Mesothelial cell of epicardium (in vitro differentiated cells): ENCODE measurements at regions not wholly inside any gene's neighbourhood (a gene's known extent, or its start where the extent isn't known, plus 50 kb on each side); places are given as distances from the start of the nearest gene placed in this dataset.

Experiments used
- DNase-seq, 2 experiments: peaks; one replicate each; pipeline ENCODE4 v3.0.0; 2021; ENCODE audit warnings: low spot score in 2 of 2; ENCODE audit not compliant: unreplicated experiment in 2 of 2
- H3K27ac Mint-ChIP-seq: 2 replicates; pipeline ENCODE4 v1.8.0; 2021; ENCODE audit warnings: mixed read lengths
- H3K27me3 Mint-ChIP-seq: 2 replicates; pipeline ENCODE4 v1.8.0; 2021; ENCODE audit warnings: low read depth, mixed read lengths
- H3K36me3 Mint-ChIP-seq: 2 replicates; pipeline ENCODE4 v1.8.0; 2021; ENCODE audit warnings: mixed read lengths
- H3K4me1 Mint-ChIP-seq: 2 replicates; pipeline ENCODE4 v1.8.0; 2021; ENCODE audit warnings: mixed read lengths
- H3K4me3 Mint-ChIP-seq: 2 replicates; pipeline ENCODE4 v1.8.0; 2021; ENCODE audit warnings: mild to moderate bottlenecking, moderate library complexity, mixed read lengths
- H3K9me3 Mint-ChIP-seq: 2 replicates; pipeline ENCODE4 v1.8.0; 2021; ENCODE audit warnings: mixed read lengths
- CTCF ChIP-seq: fragments of 200-600 bp; sonication (generic); IDR thresholded peaks from one replicate; pipeline ENCODE4 v1.5.0; 2021; ENCODE audit warnings: antibody characterized with exemption; ENCODE audit not compliant: unreplicated experiment

DNA sequence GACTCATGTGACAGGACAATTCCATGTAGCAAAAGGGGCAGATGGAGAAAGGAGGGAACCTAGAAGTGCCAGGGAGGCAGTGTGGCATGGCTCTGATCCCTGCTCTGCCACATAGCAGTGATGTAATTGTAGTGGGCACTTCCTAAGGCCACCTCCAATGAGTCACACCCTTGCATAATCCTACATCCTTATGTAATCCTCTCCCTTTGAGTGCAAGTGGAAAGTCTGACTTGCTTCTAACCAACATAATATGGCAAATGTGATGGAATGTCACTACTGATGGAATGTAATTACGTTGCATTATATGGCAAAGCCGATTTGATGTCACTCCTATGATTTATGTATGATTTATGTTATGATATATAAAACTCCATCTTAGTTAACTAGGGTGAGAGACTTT lies 72.9 kb upstream of the ATP2C1 start:
- no peak for TF ChIP-seq CTCF
- no peaks in the 10 kb centered on the region for H3K36me3 Mint-ChIP-seq
- peaks cover 13% of the 10 kb centered on the region for H3K4me1 Mint-ChIP-seq
- no peak overlapping the region for H3K4me3 Mint-ChIP-seq
- DNase-seq = no peak
- H3K9me3 Mint-ChIP-seq = no peaks in the 10 kb centered on the region
- H3K27ac Mint-ChIP-seq = no peak overlapping the region
- H3K27me3 Mint-ChIP-seq = peaks cover 5% of the 10 kb centered on the region

GRCh38 chr3:130821806-130822205 lies 72.1 kb upstream of the ATP2C1 start:
- H3K27ac Mint-ChIP-seq = no peak overlapping the region

DNA sequence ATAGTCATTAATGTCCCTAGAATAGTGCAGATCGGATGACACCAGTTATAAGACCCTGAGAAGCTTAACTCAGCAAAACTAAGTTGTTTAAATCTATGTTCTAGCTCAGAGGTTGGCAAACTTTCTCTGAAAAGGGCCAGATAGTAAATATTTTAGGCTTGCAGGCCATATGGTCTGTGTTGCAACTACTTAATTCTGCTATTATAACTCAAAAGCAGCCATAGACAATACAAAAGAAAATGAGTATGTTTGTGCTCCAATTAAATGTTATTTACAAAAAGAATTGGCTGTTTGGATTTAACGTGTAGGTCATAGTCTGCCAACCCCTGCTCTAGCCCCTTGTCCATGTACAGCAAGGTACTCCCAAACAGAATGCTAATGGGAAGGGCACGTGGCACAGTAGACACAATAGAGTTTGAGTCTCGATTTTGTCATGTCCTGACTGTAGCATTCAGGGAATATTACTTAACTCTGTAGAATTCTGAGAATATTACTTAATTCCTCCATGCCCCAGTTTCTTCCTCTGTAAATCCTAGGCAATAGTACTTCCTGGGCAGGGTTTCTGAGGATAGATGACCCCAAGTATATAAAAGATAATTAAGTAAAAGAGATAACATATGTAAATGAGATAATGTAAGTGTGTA lies 70.5 kb upstream of the ATP2C1 start:
- Mint-ChIP-seq H3K9me3 (no peaks in the 10 kb centered on the region), H3K4me1 (peaks cover 15% of the 10 kb centered on the region), H3K4me3 (no peak overlapping the region), H3K27ac (no peak overlapping the region), H3K27me3 (peaks cover 5% of the 10 kb centered on the region), H3K36me3 (no peaks in the 10 kb centered on the region)
- TF ChIP-seq CTCF = no peak
- no peak for DNase-seq

More at GRCh38 chr3:130821806-130822205, 72.1 kb upstream of the ATP2C1 start:
- Mint-ChIP-seq H3K4me3 (no peak overlapping the region), H3K36me3 (no peaks in the 10 kb centered on the region), H3K9me3 (no peaks in the 10 kb centered on the region), H3K4me1 (peaks cover 15% of the 10 kb centered on the region), H3K27me3 (peaks cover 5% of the 10 kb centered on the region)
- DNase-seq = no peak
- no peak for TF ChIP-seq CTCF

- Mint-ChIP-seq H3K27me3 (peaks cover 5% of the 10 kb centered on the region), H3K4me3 (no peak overlapping the region), H3K4me1 (peaks cover 15% of the 10 kb centered on the region), H3K27ac (no peak overlapping the region), H3K36me3 (no peaks in the 10 kb centered on the region), H3K9me3 (no peaks in the 10 kb centered on the region)
- TF ChIP-seq CTCF = no peak
- DNase-seq = no peak
Observed at GRCh38 chr3:130823996-130824395, 69.9 kb upstream of the ATP2C1 start.

DNA sequence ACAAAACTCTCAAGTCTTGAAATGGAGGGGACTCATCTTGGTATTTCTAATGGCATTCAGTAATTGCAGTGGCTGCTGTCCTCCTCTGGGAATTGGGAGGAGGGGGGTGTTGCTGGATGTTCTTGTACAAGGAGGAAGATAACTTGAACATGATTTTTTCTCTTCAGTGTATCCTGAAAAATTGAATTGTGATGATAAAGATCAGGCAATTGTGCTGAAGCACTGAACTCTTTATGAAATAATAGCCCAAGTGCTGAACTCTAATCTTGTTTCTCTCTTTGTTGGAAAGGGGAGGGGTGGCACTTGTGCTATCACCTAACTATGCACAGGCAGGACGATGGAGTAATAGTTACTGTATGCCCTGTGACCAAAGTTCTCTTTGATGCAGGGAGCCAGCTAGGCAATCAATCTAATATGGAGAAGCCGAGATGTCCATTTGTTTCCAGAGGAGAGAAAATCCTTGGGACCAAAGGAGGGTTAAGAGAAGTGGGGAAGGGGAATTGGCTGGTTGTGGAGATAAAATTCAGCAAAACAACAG lies 68.1 kb upstream of the ATP2C1 start:
- Mint-ChIP-seq H3K27me3 (no peaks in the 10 kb centered on the region), H3K36me3 (no peaks in the 10 kb centered on the region), H3K27ac (peak overlapping the region; percentile 63), H3K4me1 (peaks cover 15% of the 10 kb centered on the region), H3K4me3 (no peak overlapping the region), H3K9me3 (no peaks in the 10 kb centered on the region)
- no peak for TF ChIP-seq CTCF
- DNase-seq = no peak
